A673 (cell line): ENCODE measurements at regions not wholly inside any gene's neighbourhood (a gene's known extent, or its start where the extent isn't known, plus 50 kb on each side); places are given as distances from the start of the nearest gene placed in this dataset.

ENCODE experiments used
- BruUV-seq: library from RNA; stranded (reverse); fragments of 400-500 nt; replicated peaks from 2 replicates; lab custom pipeline; 2021; lab: Mats Ljungman, UMichigan
- CTCF ChIA-PET: fragments of 300-600 bp; sonication (Branson Sonifier 250); formaldehyde crosslinking; loops from one replicate; lab custom pipeline; 2022; ENCODE audit warnings: antibody characterized with exemption; lab: Charles Lee
- POLR2A ChIA-PET: fragments of 300-600 bp; sonication (Branson Sonifier 250); formaldehyde crosslinking; loops from one replicate; lab custom pipeline; 2022; ENCODE audit warnings: antibody characterized with exemption; ENCODE audit not compliant: low non-redundant PET; lab: Charles Lee
- DNase-seq: peaks from one replicate; pipeline ENCODE4 v3.0.0-alpha.2; 2015; ENCODE audit warnings: low spot score
- H3K27ac ChIP-seq: fragments of 200-600 bp; sonication (generic); 2 replicates; pipeline ENCODE4 v1.5.1; 2016; ENCODE audit warnings: mixed run types, low read depth, mild to moderate bottlenecking, mixed read lengths, antibody characterized with exemption, low read length; ENCODE audit not compliant: poor library complexity, severe bottlenecking
- H3K27me3 ChIP-seq: fragments of 200-600 bp; sonication (generic); replicated peaks from 2 replicates; pipeline ENCODE4 v1.6.1; 2017; ENCODE audit warnings: mixed run types, low read depth, mild to moderate bottlenecking, mixed read lengths, antibody characterized with exemption, low read length; ENCODE audit not compliant: insufficient read depth, poor library complexity
- H3K36me3 ChIP-seq: fragments of 200-600 bp; sonication (generic); 2 replicates; pipeline ENCODE4 v1.6.1; 2016; ENCODE audit warnings: mixed run types, mild to moderate bottlenecking, mixed read lengths, antibody characterized with exemption, low read length; ENCODE audit not compliant: insufficient read depth, poor library complexity, severe bottlenecking
- H3K4me1 ChIP-seq: fragments of 200-600 bp; sonication (generic); 2 replicates; pipeline ENCODE4 v1.6.1; 2017; ENCODE audit warnings: mixed run types, mild to moderate bottlenecking, mixed read lengths, antibody characterized with exemption, low read length; ENCODE audit not compliant: insufficient read depth, poor library complexity, severe bottlenecking
- H3K4me3 ChIP-seq: fragments of 200-600 bp; sonication (generic); 2 replicates; pipeline ENCODE4 v1.5.1; 2016; ENCODE audit warnings: low read depth, mixed run types, mild to moderate bottlenecking, mixed read lengths, low read length; ENCODE audit not compliant: poor library complexity, severe bottlenecking
- H3K9me3 ChIP-seq: fragments of 200-600 bp; sonication (generic); 2 replicates; pipeline ENCODE4 v1.6.1; 2016; ENCODE audit warnings: mixed run types, low read depth, mild to moderate bottlenecking, mixed read lengths, antibody characterized with exemption, low read length; ENCODE audit not compliant: poor library complexity, severe bottlenecking
- EZH2 ChIP-seq: fragments of 200-600 bp; sonication (generic); IDR thresholded peaks from 2 replicates; pipeline ENCODE4 v1.6.1; 2017; ENCODE audit warnings: borderline replicate concordance, low read depth, mild to moderate bottlenecking, mixed read lengths, antibody characterized with exemption, low read length; ENCODE audit not compliant: poor library complexity, severe bottlenecking
- intact Hi-C: fragments of 100-400 bp; cut with micrococcal nuclease; formaldehyde crosslinking; loops from one replicate; pipeline ENCODE4 v1.10.0; 2022; ENCODE audit not compliant: unreplicated experiment
- TF ChIP-seq, protein P1 (sequence below): fragments of 300-800, 200-600 bp; sonication (generic); conservative IDR thresholded peaks from 2 replicates; pipeline ENCODE4 v1.5.1; 2017; ENCODE audit warnings: low read depth, mild to moderate bottlenecking, antibody characterized with exemption, low read length, moderate library complexity, mixed read lengths

- ChIA-PET POLR2A (no interaction called here), CTCF (no interaction called here)
- intact Hi-C loops: no loop called here
- Histone ChIP-seq H3K4me1 (peaks cover 10% of the 10 kb centered on the region), H3K9me3 (no peaks in the 10 kb centered on the region), H3K27ac (peak overlapping the region; percentile 55), H3K27me3 (no peaks in the 10 kb centered on the region), H3K4me3 (peak overlapping the region; percentile 26), H3K36me3 (no peaks in the 10 kb centered on the region)
- DNase-seq: no peak
- no peak for TF ChIP-seq EZH2
- TF ChIP-seq, protein P1, sequence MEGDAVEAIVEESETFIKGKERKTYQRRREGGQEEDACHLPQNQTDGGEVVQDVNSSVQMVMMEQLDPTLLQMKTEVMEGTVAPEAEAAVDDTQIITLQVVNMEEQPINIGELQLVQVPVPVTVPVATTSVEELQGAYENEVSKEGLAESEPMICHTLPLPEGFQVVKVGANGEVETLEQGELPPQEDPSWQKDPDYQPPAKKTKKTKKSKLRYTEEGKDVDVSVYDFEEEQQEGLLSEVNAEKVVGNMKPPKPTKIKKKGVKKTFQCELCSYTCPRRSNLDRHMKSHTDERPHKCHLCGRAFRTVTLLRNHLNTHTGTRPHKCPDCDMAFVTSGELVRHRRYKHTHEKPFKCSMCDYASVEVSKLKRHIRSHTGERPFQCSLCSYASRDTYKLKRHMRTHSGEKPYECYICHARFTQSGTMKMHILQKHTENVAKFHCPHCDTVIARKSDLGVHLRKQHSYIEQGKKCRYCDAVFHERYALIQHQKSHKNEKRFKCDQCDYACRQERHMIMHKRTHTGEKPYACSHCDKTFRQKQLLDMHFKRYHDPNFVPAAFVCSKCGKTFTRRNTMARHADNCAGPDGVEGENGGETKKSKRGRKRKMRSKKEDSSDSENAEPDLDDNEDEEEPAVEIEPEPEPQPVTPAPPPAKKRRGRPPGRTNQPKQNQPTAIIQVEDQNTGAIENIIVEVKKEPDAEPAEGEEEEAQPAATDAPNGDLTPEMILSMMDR: no peak
- BruUV-seq: no TSS peak
These were observed 153.2 kb downstream of the TGFB2 start for GRCh38 chr1:218498056-218498938.

DNA sequence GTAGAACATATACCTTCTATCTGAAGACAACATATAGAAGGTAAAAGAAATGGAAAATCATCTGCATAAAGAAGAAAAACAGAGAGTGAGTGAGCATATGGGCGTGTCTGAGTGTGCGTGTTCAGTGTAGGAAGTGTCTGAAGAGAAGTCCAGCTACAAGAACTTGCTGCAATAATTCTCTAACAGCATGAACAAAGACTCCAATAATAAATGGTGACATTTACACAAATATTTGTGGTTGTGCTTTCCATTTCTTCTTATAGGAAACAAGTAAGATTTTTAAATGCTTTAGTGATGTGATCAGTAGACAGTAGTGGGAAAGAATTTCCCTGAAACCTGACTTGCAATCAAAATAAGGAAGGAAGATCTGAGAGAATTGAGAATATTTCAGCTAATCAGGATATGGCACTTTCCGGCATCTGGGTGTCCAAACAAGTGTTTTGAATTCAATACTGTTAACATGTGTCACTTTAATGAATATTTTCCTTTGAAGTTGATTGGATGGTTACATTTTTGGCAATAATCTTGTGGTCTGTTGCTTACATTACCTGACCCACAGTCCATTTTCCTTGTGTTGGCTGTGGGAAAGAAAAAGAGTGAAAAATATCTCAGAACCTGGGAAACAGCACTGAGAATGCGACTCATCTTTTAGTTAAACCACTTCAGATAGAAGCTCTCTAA lies 154.0 kb downstream of the TGFB2 start:
- DNase-seq: peak; percentile 33
- BruUV-seq: no TSS peak
- no peaks in the 10 kb centered on the region for H3K9me3 ChIP-seq
- ChIA-PET POLR2A (no interaction called here), CTCF (no interaction called here)
- H3K4me3 ChIP-seq: peak overlapping the region; percentile 26
- H3K4me1 ChIP-seq: peaks cover 10% of the 10 kb centered on the region
- intact Hi-C loops: no loop called here
- H3K27me3 ChIP-seq: no peaks in the 10 kb centered on the region
- TF ChIP-seq EZH2: no peak
- TF ChIP-seq, protein P1: no peak
- H3K36me3 ChIP-seq: no peaks in the 10 kb centered on the region
- peak overlapping the region; percentile 55 for H3K27ac ChIP-seq

- no peaks in the 10 kb centered on the region for H3K9me3 ChIP-seq
- no peak for DNase-seq
- H3K36me3 ChIP-seq: no peaks in the 10 kb centered on the region
- H3K27me3 ChIP-seq: no peaks in the 10 kb centered on the region
- no peak overlapping the region for H3K4me3 ChIP-seq
- ChIA-PET CTCF (no interaction called here), POLR2A (no interaction called here)
- TF ChIP-seq, protein P1: no peak
- TF ChIP-seq EZH2: no peak
- no TSS peak for BruUV-seq
- peak overlapping the region; percentile 55 for H3K27ac ChIP-seq
- peaks cover 10% of the 10 kb centered on the region for H3K4me1 ChIP-seq
- intact Hi-C loops: no loop called here
These were observed 154.8 kb downstream of the TGFB2 start for GRCh38 chr1:218499911-218500310.
